ENCODE measurements at regions not wholly inside any gene's neighbourhood (a gene's known extent, or its start where the extent isn't known, plus 50 kb on each side); places are given as distances from the start of the nearest gene placed in this dataset.

DNA sequence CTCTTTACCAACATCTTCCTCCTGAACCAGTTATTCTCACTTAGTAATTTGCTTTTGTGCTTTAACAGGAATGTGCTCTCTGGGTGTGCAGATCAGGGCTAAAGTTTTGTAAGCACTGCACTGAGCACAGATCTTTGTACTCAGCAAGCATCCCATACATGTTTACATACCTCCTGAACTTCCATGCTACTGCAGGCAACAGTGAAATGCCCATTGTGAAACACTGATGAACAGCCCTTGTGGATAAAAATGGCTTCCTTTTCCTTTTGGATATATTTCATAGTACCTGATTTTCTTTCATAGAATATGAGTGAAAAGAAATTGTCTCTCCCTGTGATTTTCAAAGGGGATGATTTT is 855.9 kb downstream of the MCTP2 start:
- TF ChIP-seq, protein P1, sequence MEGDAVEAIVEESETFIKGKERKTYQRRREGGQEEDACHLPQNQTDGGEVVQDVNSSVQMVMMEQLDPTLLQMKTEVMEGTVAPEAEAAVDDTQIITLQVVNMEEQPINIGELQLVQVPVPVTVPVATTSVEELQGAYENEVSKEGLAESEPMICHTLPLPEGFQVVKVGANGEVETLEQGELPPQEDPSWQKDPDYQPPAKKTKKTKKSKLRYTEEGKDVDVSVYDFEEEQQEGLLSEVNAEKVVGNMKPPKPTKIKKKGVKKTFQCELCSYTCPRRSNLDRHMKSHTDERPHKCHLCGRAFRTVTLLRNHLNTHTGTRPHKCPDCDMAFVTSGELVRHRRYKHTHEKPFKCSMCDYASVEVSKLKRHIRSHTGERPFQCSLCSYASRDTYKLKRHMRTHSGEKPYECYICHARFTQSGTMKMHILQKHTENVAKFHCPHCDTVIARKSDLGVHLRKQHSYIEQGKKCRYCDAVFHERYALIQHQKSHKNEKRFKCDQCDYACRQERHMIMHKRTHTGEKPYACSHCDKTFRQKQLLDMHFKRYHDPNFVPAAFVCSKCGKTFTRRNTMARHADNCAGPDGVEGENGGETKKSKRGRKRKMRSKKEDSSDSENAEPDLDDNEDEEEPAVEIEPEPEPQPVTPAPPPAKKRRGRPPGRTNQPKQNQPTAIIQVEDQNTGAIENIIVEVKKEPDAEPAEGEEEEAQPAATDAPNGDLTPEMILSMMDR (IDR thresholded peaks at IDR 0.05) = no peak
- TF ChIP-seq POLR2AphosphoS5 (IDR thresholded peaks at IDR 0.05; ENCODE audit: low read depth, low read length) = no peak
- no peak for TF ChIP-seq JUND (IDR thresholded peaks at IDR 0.05)
- TF ChIP-seq MAX (IDR thresholded peaks at IDR 0.05; ENCODE audit: low read depth) = no peak
- no peak for TF ChIP-seq TAF1 (IDR thresholded peaks at IDR 0.05; ENCODE audit: borderline replicate concordance, low read depth, low read length)
- no peak for TF ChIP-seq RFX5 (IDR thresholded peaks at IDR 0.05; ENCODE audit: low read length)
- TF ChIP-seq USF1 (IDR thresholded peaks at IDR 0.05; ENCODE audit: borderline replicate concordance, low read depth) = no peak
- no peak for TF ChIP-seq EP300 (IDR thresholded peaks at IDR 0.05; ENCODE audit: borderline replicate concordance in 1 of 2, low read depth in 1 of 2, low read length in 1 of 2)
- no peak for TF ChIP-seq SMC3 (IDR thresholded peaks at IDR 0.05; ENCODE audit: low read depth, low read length)
- TF ChIP-seq RXRA (IDR thresholded peaks at IDR 0.05; ENCODE audit: borderline replicate concordance, low read depth) = no peak
- TF ChIP-seq GABPA (IDR thresholded peaks at IDR 0.05; ENCODE audit: low read depth) = no peak
